ENCODE measurements at regions not wholly inside any gene's neighbourhood (a gene's known extent, or its start where the extent isn't known, plus 50 kb on each side); places are given as distances from the start of the nearest gene placed in this dataset.

DNA sequence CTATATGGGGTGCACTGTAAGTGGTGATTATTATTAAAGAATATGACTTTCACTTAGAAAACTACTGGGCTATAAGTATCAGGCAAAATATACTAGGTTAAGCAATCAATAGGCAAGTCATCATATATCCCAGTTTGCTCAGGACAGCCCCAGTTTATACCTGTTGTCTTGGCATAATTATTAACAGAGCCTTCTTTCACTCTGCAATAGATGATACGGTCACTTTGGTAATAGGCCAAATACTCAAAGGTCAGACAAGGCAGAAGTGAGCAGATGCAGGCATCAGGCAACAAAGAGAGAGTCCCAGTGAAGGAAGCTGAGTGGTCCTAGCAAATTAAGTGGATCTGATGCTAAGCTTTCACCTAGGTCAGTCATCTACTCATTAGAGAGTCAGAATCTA, 599.9 kb downstream of the LMO4 start:
- TF ChIP-seq ESRRG (CRISPR knock-in tag; IDR thresholded peaks at IDR 0.05) (no peak), ARNTL (CRISPR knock-in tag; IDR thresholded peaks at IDR 0.05; ENCODE audit: borderline replicate concordance, low read depth) (no peak), TOX (CRISPR knock-in tag; IDR thresholded peaks at IDR 0.05; ENCODE audit: borderline replicate concordance) (no peak), BACH2 (CRISPR knock-in tag; IDR thresholded peaks at IDR 0.05; ENCODE audit: borderline replicate concordance) (no peak), CSRNP3 (CRISPR knock-in tag; IDR thresholded peaks at IDR 0.05) (no peak), ZNF70 (CRISPR knock-in tag; IDR thresholded peaks at IDR 0.05) (no peak), PPARA (CRISPR knock-in tag; IDR thresholded peaks at IDR 0.05; ENCODE audit: borderline replicate concordance) (no peak), ISL1 (CRISPR knock-in tag; IDR thresholded peaks at IDR 0.05) (no peak), ZFP3 (CRISPR knock-in tag; IDR thresholded peaks at IDR 0.05) (no peak)
- TF ChIP-seq, protein P1, sequence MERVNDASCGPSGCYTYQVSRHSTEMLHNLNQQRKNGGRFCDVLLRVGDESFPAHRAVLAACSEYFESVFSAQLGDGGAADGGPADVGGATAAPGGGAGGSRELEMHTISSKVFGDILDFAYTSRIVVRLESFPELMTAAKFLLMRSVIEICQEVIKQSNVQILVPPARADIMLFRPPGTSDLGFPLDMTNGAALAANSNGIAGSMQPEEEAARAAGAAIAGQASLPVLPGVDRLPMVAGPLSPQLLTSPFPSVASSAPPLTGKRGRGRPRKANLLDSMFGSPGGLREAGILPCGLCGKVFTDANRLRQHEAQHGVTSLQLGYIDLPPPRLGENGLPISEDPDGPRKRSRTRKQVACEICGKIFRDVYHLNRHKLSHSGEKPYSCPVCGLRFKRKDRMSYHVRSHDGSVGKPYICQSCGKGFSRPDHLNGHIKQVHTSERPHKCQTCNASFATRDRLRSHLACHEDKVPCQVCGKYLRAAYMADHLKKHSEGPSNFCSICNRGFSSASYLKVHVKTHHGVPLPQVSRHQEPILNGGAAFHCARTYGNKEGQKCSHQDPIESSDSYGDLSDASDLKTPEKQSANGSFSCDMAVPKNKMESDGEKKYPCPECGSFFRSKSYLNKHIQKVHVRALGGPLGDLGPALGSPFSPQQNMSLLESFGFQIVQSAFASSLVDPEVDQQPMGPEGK (CRISPR knock-in tag; IDR thresholded peaks at IDR 0.05; ENCODE audit: borderline replicate concordance) = no peak
